Nephron progenitor cell (in vitro differentiated cells): ENCODE measurements at regions not wholly inside any gene's neighbourhood (a gene's known extent, or its start where the extent isn't known, plus 50 kb on each side); places are given as distances from the start of the nearest gene placed in this dataset.

Experiments used
- DNase-seq: peaks from one replicate; pipeline ENCODE4 v3.0.0; 2021
- H3K27ac Mint-ChIP-seq: 2 replicates; pipeline ENCODE4 v1.8.0; 2021; ENCODE audit warnings: mild to moderate bottlenecking, moderate library complexity, mixed read lengths
- H3K27me3 Mint-ChIP-seq: 2 replicates; pipeline ENCODE4 v1.8.0; 2021; ENCODE audit warnings: mild to moderate bottlenecking, low read depth, mixed read lengths; ENCODE audit not compliant: poor library complexity
- H3K36me3 Mint-ChIP-seq: 2 replicates; pipeline ENCODE4 v1.8.0; 2021; ENCODE audit warnings: low read depth, mixed read lengths
- H3K4me1 Mint-ChIP-seq: 2 replicates; pipeline ENCODE4 v1.8.0; 2021; ENCODE audit warnings: mixed read lengths
- H3K4me3 Mint-ChIP-seq: 2 replicates; pipeline ENCODE4 v1.8.0; 2021; ENCODE audit warnings: mild to moderate bottlenecking, moderate library complexity, mixed read lengths
- H3K9me3 Mint-ChIP-seq: 2 replicates; pipeline ENCODE4 v1.8.0; 2021; ENCODE audit warnings: mild to moderate bottlenecking, moderate library complexity, mixed read lengths
- CTCF ChIP-seq: fragments of 200-600 bp; sonication (generic); IDR thresholded peaks from 2 replicates; pipeline ENCODE4 v1.5.0; 2021; ENCODE audit warnings: antibody characterized with exemption

DNA sequence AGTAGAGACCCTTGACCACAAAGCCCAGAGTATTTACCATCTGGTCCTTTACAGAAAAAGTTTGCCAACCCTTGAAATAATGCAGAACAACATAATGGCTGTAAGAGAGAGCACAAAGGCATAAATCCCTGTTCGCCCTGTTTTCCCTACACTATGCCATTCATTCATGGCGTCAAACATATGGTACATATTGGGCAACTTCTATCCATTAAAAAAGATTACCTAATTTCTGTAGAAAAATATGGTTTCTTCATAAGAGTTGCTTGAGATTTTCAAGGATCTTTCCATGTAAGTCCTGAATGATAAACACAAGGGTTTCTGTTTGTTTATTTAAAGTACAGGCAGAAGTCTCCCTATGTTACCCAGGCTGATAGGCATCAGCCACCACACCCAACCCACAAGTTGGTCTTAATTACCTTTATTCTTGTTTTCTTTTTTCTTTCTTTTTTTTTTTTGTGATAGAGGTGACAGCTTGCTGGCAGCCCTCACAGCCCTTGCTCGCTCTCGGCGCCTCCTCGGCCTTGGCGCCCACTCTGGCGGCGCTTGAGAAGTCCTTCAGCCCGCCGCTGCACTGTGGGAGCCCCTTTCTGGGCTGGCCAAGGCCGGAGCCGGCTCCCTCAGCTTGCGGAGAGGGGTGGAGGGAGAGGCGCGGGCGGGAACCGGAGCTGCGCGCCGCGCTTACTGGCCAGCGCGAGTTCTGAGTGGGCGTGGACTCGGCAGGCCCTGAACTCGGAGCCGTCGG, 68.3 kb upstream of the NR5A2 start:
- no peak for DNase-seq
- no peaks in the 10 kb centered on the region for H3K36me3 Mint-ChIP-seq
- no peak for TF ChIP-seq CTCF

GRCh38 chr1:199959775-199960110, 67.8 kb upstream of the NR5A2 start:
- no peak for TF ChIP-seq CTCF
- DNase-seq = no peak
- H3K36me3 Mint-ChIP-seq = no peaks in the 10 kb centered on the region
- peaks cover 18% of the 10 kb centered on the region for H3K4me1 Mint-ChIP-seq
- peaks cover 11% of the 10 kb centered on the region for H3K9me3 Mint-ChIP-seq
- H3K27me3 Mint-ChIP-seq = peaks cover 38% of the 10 kb centered on the region
- no peak overlapping the region for H3K27ac Mint-ChIP-seq
- no peak overlapping the region for H3K4me3 Mint-ChIP-seq

More for the DNA sequence above, 68.3 kb upstream of the NR5A2 start:
- Mint-ChIP-seq H3K27ac (no peak overlapping the region), H3K27me3 (peaks cover 35% of the 10 kb centered on the region), H3K4me1 (peaks cover 22% of the 10 kb centered on the region), H3K9me3 (peaks cover 11% of the 10 kb centered on the region), H3K4me3 (no peak overlapping the region)

DNA sequence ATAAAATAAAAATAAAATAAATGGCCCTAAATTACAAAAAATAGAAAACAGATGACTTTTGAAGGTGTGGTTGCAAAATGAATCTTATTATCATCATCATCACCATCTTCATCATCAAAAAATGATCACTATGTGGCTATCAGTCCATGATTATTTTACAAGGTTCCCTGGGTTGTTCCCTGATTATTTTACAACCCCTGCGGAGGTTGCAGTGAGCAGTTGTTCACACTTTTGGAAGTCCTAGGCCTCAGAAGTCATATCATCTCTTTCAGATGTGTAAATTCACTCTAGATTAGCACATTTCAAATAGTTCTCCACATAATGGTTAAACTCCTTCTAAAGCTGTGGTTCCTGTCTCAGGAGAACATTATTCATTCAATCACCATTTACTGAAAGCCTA, 57.4 kb upstream of the NR5A2 start:
- no peak overlapping the region for H3K27ac Mint-ChIP-seq
- H3K9me3 Mint-ChIP-seq = no peaks in the 10 kb centered on the region
- TF ChIP-seq CTCF = no peak
- no peaks in the 10 kb centered on the region for H3K36me3 Mint-ChIP-seq
- H3K4me1 Mint-ChIP-seq = no peaks in the 10 kb centered on the region
- no peak for DNase-seq
- H3K4me3 Mint-ChIP-seq = no peak overlapping the region
- H3K27me3 Mint-ChIP-seq = peaks cover 90% of the 10 kb centered on the region

GRCh38 chr1:199976496-199977144, 50.9 kb upstream of the NR5A2 start:
- TF ChIP-seq CTCF = no peak
- Mint-ChIP-seq H3K27ac (no peak overlapping the region), H3K4me3 (no peak overlapping the region), H3K36me3 (no peaks in the 10 kb centered on the region), H3K4me1 (peaks cover 10% of the 10 kb centered on the region), H3K9me3 (no peaks in the 10 kb centered on the region), H3K27me3 (peaks cover 43% of the 10 kb centered on the region)
- DNase-seq = no peak
